ENCODE measurements at regions not wholly inside any gene's neighbourhood (a gene's known extent, or its start where the extent isn't known, plus 50 kb on each side); places are given as distances from the start of the nearest gene placed in this dataset.

GRCh38 chr18:49697049-49697448, 116.3 kb downstream of the ACAA2 start:
- 87 to 91% methylated on average over 4 of the region's 4 CpGs for WGBS, 2 donors
- peaks cover 4% of the 10 kb centered on the region for H3K4me1 ChIP-seq
- intact Hi-C loops (cut with DNase I; ENCODE audit: low total_unique reads), result no loop called here
- H3K36me3 ChIP-seq (ENCODE audit: low read depth, missing control alignments), result no peaks in the 10 kb centered on the region
- H3K4me3 ChIP-seq, result no peak overlapping the region
- no peak overlapping the region for H3K27ac ChIP-seq
- H3K9me3 ChIP-seq, result no peaks in the 10 kb centered on the region
- H3K27me3 ChIP-seq, result no peaks in the 10 kb centered on the region
- no peak for DNase-seq
- TF ChIP-seq POLR2A (IDR thresholded peaks at IDR 0.05), result no peak
- no peak for TF ChIP-seq CTCF (IDR thresholded peaks at IDR 0.05)

GRCh38 chr18:49694402-49694801, 118.9 kb downstream of the ACAA2 start:
- no peak for DNase-seq
- no peaks in the 10 kb centered on the region for H3K27me3 ChIP-seq
- no peak overlapping the region for H3K4me3 ChIP-seq
- H3K27ac ChIP-seq, result no peak overlapping the region
- intact Hi-C loops (cut with DNase I; ENCODE audit: low total_unique reads), result no loop called here
- H3K36me3 ChIP-seq (ENCODE audit: low read depth, missing control alignments), result no peaks in the 10 kb centered on the region
- no peaks in the 10 kb centered on the region for H3K9me3 ChIP-seq
- 91 to 92% methylated on average over 1 of the region's 1 CpG for WGBS, 2 donors
- H3K4me1 ChIP-seq, result peaks cover 4% of the 10 kb centered on the region
- TF ChIP-seq POLR2A (IDR thresholded peaks at IDR 0.05) (no peak), CTCF (IDR thresholded peaks at IDR 0.05) (no peak)

- H3K4me3 ChIP-seq, result no peak overlapping the region
- no peak for DNase-seq
- no peaks in the 10 kb centered on the region for H3K36me3 ChIP-seq (ENCODE audit: low read depth, missing control alignments)
- no peak for TF ChIP-seq POLR2A (IDR thresholded peaks at IDR 0.05)
- no peak for TF ChIP-seq CTCF (IDR thresholded peaks at IDR 0.05)
- peaks cover 4% of the 10 kb centered on the region for H3K4me1 ChIP-seq
- H3K27ac ChIP-seq, result no peak overlapping the region
- H3K9me3 ChIP-seq, result no peaks in the 10 kb centered on the region
- H3K27me3 ChIP-seq, result no peaks in the 10 kb centered on the region
- intact Hi-C loops (cut with DNase I; ENCODE audit: low total_unique reads), result no loop called here
- WGBS, 2 donors, result 86 to 89% methylated on average over 4 of the region's 4 CpGs
Observed at GRCh38 chr18:49693717-49694005, 119.7 kb downstream of the ACAA2 start.

- Histone ChIP-seq H3K9me3 (no peaks in the 10 kb centered on the region), H3K4me3 (no peak overlapping the region), H3K27me3 (no peaks in the 10 kb centered on the region), H3K36me3 (ENCODE audit: low read depth, missing control alignments) (no peaks in the 10 kb centered on the region), H3K4me1 (peaks cover 4% of the 10 kb centered on the region), H3K27ac (no peak overlapping the region)
- TF ChIP-seq POLR2A (IDR thresholded peaks at IDR 0.05), result no peak
- TF ChIP-seq CTCF (IDR thresholded peaks at IDR 0.05), result no peak
- intact Hi-C loops (cut with DNase I; ENCODE audit: low total_unique reads), result no loop called here
- DNase-seq, result no peak
- 83 to 89% methylated on average over 10 of the region's 10 CpGs for WGBS, 2 donors
Observed at GRCh38 chr18:49692906-49693716, 120.2 kb downstream of the ACAA2 start.

GRCh38 chr18:49691177-49691608, 122.1 kb downstream of the ACAA2 start:
- no peaks in the 10 kb centered on the region for H3K4me1 ChIP-seq
- no peak overlapping the region for H3K4me3 ChIP-seq
- H3K27me3 ChIP-seq, result no peaks in the 10 kb centered on the region
- no peak for DNase-seq
- WGBS, 2 donors, result 56 to 58% methylated on average over 2 of the region's 2 CpGs
- no peaks in the 10 kb centered on the region for H3K36me3 ChIP-seq (ENCODE audit: low read depth, missing control alignments)
- no peak overlapping the region for H3K27ac ChIP-seq
- TF ChIP-seq POLR2A (IDR thresholded peaks at IDR 0.05) (no peak), CTCF (IDR thresholded peaks at IDR 0.05) (no peak)
- intact Hi-C loops (cut with DNase I; ENCODE audit: low total_unique reads), result no loop called here
- H3K9me3 ChIP-seq, result no peaks in the 10 kb centered on the region
